Stimulated activated CD8-positive, alpha-beta memory T cell treated with anti-CD3 and anti-CD28 coated beads, Interleukin-15, amount 100 ng/mL, for 4 hours (primary cell): ENCODE measurements at regions not wholly inside any gene's neighbourhood (a gene's known extent, or its start where the extent isn't known, plus 50 kb on each side); places are given as distances from the start of the nearest gene placed in this dataset.
"Not testable (repeated sequence)": the region's sequence is repeated elsewhere in the genome, so short reads cannot be mapped to it uniquely, and the experiment has no call there.

Source experiments
- DNase-seq, 2 donors: peaks; one replicate each; pipeline ENCODE4 v3.0.0-alpha.2; 2020; ENCODE audit warnings: low read depth in 2 of 2

- peak; percentile 17 to 33 for DNase-seq
These were observed 99.9 kb downstream of the ANKRD18B start for GRCh38 chr9:33623658-33624586.

DNA sequence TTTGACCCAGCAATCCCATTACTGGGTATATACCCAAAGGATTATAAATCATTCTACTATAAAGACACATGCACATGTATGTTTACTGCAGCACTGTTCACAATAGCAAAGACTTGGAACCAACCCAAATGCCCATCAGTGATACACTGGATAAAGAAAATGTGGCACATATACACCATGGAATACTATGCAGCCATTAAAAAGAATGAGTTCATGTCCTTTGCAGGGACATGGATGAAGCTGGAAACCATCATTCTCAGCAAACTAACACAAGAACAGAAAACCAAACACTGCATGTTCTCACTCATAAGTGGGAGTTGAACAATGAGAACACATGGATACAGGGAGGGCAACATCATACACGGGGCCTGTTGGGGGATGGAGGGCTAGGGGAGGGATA lies 104.3 kb downstream of the ANKRD18B start:
- DNase-seq = not testable (repeated sequence)

DNA sequence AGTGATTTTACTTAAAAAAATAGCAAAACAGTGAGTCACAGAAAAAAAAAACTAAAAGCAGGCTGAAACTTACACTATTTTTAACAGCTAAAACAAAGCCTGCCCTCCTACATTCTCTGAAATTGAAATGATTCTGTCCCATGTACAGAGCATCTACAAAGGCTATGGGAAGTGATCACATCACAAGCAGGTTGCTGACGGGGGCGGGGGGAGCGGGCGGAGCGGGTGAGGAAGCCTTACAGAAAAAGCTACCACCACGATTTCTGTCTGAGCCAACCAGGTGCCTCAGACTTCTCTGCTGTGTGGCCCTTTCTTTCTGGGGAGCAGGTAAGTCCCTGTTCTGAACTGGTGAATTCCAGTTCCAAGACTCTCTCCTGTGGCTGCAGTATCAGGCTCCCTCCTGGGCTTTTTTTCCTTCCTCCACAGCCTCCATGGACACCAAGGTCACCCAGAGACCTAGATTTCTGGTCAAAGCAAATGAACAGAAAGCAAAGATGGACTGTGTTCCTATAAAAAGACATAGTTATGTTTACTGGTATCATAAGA lies 104.9 kb downstream of the ANKRD18B start:
- no peak for DNase-seq

GRCh38 chr9:33633636-33634035 lies 109.6 kb downstream of the ANKRD18B start:
- no peak for DNase-seq

DNA sequence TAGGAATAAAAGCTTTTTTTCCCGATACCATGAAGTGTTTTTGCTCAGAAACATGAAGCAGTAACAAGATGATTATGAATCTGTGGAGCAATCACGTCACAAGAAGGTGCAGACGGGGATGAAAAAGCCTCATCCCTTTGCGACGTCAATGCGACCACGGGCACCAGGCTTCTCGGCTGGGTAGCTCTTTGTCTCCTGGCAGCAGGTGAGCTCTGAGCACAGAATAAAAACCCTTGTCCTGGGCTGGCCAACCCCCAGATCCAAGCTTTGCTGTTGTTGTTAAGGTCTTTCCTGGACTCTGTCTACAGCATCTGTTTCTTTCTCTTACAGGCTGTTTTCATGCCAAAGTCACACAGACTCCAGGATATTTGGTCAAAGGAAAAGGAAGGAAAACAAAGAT lies 113.8 kb downstream of the ANKRD18B start:
- no peak for DNase-seq

DNA sequence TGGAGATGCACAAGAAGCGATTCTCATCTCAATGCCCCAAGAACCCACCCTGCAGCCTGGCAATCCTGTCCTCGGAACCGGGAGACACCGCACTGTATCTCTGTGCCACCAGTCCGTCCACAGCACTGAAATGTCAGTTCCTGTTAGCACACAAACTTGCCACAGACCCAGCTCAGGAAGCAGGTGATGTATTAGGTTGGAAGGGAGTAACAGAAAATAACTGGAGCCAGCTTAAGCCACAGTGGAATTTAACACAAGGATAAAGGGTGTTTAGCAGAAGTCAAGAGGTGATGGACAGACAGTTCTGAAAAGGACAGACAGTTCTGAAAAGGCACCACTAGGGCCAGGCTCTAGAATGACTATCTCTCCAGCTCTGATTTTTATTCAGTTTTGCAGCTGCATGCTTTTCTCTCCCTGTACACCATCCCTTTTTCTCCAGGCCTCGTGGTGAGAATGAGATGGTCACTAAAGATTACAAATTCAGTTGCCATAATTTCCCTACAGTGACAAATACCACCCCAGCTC lies 114.4 kb downstream of the ANKRD18B start:
- DNase-seq = no peak

GRCh38 chr9:33645706-33646105 lies 121.7 kb downstream of the ANKRD18B start:
- DNase-seq = no peak

DNA sequence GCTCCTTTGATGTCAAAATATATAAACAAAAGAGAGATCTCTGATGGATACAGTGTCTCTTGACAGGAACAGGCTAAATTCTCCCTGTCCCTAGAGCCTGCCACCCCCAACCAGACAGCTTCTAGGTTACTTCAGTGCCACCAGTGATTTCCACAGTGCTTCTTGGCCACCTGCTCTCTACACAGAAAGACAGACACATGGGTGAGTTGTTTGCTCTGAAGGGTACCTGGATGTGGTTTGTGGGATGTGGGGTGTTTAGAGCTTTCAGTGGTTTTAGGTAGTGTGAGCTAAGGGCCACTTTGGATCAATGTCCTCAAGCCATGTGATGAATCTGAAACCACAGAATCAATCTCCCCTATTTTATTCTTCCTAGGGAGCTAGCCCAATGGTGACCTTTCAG lies 125.4 kb downstream of the ANKRD18B start:
- DNase-seq = no peak

- no peak for DNase-seq
These were observed 127.1 kb downstream of the ANKRD18B start for GRCh38 chr9:33651125-33651524.

DNA sequence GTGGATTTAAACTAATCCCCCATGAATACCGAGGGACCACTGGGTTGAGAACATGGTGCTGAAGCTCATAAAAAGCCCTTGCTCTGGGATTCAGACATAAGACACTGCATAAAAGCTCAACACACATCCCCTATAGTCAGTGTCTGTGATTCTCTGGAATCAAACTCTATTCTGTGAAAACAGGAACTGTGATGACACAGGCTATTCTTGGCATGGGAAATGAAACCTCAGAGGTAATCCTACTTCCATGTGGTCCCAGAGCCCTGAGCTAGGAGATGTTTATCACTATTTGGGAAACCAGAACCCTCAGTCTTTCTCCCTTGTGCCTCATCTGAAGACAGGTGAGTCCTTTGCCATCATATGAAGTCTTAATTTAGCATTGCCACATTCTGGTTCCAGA lies 135.4 kb upstream of the PRSS3 start:
- DNase-seq = no peak

- no peak for DNase-seq
These were observed 134.6 kb upstream of the PRSS3 start for GRCh38 chr9:33660772-33661171.

DNA sequence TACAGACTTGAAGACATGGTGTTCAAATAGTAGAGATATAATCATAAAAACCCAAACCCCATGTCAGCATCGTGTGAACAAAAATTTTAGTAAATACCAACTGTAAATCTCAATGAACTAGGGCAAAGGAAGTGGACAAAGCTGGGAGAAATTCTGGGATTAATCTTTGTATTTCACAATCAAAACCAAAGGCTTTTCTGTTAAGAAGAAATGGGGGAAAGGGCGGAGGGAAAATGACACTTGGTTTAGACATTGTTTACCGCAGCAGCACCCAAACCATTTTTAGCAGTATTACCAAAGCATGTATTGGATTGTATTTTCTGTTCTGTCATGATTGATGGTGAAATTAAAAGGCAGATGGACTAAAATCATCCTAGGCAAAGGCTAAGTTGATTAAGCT lies 134.2 kb upstream of the PRSS3 start:
- no peak for DNase-seq

GRCh38 chr9:33662871-33663270 lies 132.5 kb upstream of the PRSS3 start:
- DNase-seq = no peak

DNA sequence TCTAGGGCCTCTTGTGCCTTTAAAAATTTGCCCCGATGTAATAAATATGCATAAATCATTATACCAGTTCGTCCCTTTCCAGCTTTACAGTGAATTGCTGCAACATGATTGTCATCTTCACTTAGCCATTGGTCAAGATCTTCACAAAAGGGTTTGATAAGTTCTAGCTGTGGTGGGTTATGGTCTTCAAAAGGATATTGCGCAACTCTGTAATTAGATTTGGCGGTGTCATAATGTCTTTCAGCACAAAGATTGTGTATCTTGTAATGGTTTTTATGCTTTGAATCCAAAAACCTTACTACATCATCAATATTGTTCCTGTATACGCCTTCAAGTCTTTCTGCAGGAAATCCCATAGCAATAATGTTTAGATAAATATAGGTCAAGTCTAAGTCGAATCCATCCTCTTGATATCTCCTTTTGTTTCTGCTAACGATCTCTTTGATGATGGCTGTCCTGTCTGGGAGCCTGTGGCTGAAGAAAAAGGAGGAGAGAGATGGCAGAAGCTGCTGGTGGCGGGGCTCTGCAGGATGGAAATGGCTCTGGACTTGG lies 119.1 kb upstream of the PRSS3 start:
- DNase-seq = not testable (repeated sequence)

- no peak for DNase-seq
These were observed 118.4 kb upstream of the PRSS3 start for GRCh38 chr9:33676746-33677505.

DNA sequence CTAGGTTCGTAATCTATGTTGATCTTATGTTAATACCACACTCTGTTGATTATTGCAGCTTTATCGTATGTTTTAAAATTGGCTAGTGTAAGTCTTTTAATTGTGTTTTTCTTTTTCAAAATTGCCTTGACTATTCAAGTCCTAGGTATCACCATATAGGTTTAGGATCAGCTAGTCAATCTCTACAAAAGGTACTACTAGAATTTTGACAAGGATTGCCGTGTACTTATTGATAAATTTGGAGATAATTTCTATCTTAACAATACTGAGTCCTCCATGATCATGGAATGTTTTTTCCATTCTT lies 117.9 kb upstream of the PRSS3 start:
- no peak for DNase-seq

DNA sequence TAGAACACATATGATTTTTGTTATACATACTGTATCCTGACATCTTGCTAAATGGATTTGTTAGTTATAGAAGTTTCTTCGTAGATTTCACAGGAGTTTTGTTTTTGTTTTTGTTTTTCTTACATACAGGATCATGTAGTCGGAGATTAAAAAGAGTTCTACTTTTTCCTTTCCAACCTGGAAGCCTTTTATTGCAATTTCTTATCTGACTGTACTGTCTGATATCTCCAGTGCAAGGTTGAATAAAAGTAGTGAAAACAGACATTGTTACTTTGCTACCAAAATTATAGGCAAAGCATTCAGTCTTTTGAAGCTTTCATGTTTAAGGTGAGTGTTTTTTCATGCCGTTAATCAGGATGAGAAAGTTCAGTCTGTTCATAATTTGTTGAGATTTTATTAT lies 117.4 kb upstream of the PRSS3 start:
- no peak for DNase-seq

DNA sequence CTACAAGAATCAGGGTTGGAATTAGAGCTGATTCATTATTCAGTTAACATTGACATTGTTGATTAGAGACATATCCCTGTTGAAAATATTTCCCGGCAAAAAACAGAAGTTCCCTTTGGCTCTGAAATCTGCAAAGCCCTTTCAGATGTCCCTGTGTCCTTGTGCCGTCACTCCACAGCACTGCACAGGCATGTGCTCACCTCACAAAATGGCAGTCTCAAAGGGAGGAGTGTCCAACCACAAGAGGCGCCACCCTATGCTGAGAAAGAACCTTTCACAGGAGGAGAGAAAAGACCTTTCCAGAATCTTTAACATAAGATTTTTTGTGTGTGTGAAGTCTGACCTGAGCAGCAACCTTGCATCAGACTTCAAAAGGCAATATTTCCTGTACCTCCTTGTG lies 112.8 kb upstream of the PRSS3 start:
- no peak for DNase-seq

GRCh38 chr9:33684831-33685230 lies 110.5 kb upstream of the PRSS3 start:
- no peak for DNase-seq

GRCh38 chr9:33686942-33687341 lies 108.4 kb upstream of the PRSS3 start:
- no peak for DNase-seq

DNA sequence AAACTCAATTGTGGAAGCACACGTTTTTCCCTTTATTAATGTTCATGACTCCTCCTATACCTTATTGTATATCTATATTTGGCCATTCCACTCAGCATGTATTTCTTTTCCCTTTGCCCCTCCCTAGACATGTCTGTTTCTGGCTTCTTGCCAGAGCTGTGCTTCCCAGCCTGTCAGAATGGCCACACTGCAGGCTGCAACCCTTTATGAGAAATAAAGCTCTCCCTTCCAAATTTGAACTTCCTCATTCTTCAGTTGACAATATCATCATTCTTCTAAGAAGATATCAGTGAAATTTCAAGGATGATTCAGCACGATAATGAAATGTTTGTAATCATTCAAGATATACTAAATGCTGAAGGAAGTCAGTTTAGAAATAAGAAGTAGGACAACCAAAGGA lies 107.6 kb upstream of the PRSS3 start:
- DNase-seq = no peak
